ENCODE measurements at regions not wholly inside any gene's neighbourhood (a gene's known extent, or its start where the extent isn't known, plus 50 kb on each side); places are given as distances from the start of the nearest gene placed in this dataset.

DNA sequence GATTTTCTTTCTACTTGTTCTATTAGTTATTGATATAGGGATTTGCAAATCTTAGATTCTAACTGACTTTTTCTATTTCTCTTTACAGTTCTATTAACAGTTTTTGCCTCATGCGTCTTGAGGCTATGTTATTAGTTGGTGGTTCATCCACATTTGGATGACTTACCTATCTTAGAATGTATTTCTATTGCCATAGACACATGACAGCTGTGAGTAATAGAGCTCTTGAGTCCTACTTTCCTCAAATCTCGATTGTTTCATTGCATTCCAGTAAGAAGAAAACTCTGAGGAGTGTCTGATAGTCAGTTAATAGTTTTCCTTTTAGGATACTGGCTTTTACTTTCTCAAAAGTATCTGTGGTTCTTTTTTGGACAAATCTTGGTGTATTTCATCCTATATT is 241.4 kb upstream of the ZNF32 start:
- ATAC-seq: no peak
- TF ChIP-seq, protein P1, sequence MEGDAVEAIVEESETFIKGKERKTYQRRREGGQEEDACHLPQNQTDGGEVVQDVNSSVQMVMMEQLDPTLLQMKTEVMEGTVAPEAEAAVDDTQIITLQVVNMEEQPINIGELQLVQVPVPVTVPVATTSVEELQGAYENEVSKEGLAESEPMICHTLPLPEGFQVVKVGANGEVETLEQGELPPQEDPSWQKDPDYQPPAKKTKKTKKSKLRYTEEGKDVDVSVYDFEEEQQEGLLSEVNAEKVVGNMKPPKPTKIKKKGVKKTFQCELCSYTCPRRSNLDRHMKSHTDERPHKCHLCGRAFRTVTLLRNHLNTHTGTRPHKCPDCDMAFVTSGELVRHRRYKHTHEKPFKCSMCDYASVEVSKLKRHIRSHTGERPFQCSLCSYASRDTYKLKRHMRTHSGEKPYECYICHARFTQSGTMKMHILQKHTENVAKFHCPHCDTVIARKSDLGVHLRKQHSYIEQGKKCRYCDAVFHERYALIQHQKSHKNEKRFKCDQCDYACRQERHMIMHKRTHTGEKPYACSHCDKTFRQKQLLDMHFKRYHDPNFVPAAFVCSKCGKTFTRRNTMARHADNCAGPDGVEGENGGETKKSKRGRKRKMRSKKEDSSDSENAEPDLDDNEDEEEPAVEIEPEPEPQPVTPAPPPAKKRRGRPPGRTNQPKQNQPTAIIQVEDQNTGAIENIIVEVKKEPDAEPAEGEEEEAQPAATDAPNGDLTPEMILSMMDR (IDR thresholded peaks at IDR 0.05): no peak
- intact Hi-C loops (cut with DNase I): no loop called here
- Histone ChIP-seq H3K36me3 (no peaks in the 10 kb centered on the region), H3K4me3 (no peak overlapping the region), H3K27ac (no peak overlapping the region), H3K27me3 (no peaks in the 10 kb centered on the region), H3K9me3 (no peaks in the 10 kb centered on the region), H3K4me1 (no peaks in the 10 kb centered on the region)
- no peak for DNase-seq

DNA sequence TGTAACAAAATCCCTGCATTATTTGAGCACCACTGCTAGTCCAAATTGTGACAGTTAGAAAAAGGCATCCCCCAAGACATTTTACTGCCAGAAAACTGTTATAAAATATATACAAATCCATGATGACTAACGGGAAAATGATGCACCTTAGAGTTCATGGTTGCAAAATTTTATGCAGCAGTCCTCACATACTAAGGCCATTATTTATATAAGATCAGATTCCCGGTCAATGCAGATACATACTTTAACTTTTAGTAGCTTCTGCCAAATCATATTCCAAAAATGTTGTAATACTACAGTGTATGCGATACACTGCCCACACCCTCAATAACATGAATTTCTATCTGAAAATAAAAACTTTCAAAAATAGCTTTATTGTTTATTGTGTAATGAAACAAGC is 239.9 kb upstream of the ZNF32 start:
- H3K9me3 ChIP-seq: no peaks in the 10 kb centered on the region
- intact Hi-C loops (cut with DNase I): no loop called here
- no peak for ATAC-seq
- H3K36me3 ChIP-seq: no peaks in the 10 kb centered on the region
- no peaks in the 10 kb centered on the region for H3K27me3 ChIP-seq
- H3K27ac ChIP-seq: no peak overlapping the region
- TF ChIP-seq, protein P1 (IDR thresholded peaks at IDR 0.05): no peak
- H3K4me1 ChIP-seq: no peaks in the 10 kb centered on the region
- DNase-seq: no peak
- H3K4me3 ChIP-seq: no peak overlapping the region

DNA sequence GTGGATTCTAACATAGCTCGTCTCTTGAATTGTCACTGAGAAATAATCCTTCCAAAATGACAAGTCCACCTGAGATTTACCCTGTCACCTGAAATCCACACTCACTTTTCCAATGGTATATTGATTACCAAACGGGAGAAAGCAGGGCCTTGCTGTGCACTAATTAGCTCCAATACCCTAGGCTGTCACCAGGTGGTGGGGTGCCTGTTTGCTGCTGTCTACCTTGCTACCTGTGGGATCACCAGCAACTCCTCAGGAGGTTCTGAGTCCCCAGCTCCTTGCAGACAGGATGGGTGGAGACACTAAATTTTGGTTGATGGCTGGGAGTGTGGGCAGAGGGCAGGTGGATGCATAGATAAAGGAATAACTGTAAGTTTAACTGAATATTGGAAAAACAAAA is 237.2 kb upstream of the ZNF32 start:
- intact Hi-C loops (cut with DNase I): no loop called here
- Histone ChIP-seq H3K4me1 (no peaks in the 10 kb centered on the region), H3K27me3 (no peaks in the 10 kb centered on the region), H3K9me3 (no peaks in the 10 kb centered on the region), H3K27ac (no peak overlapping the region), H3K36me3 (no peaks in the 10 kb centered on the region), H3K4me3 (no peak overlapping the region)
- DNase-seq (no peak), ATAC-seq (no peak)
- TF ChIP-seq, protein P1 (IDR thresholded peaks at IDR 0.05): no peak

GRCh38 chr10:43885252-43885651 is 236.6 kb upstream of the ZNF32 start:
- H3K27ac ChIP-seq: no peak overlapping the region
- H3K9me3 ChIP-seq: no peaks in the 10 kb centered on the region
- no peaks in the 10 kb centered on the region for H3K4me1 ChIP-seq
- ATAC-seq (no peak), DNase-seq (no peak)
- no peak overlapping the region for H3K4me3 ChIP-seq
- intact Hi-C loops (cut with DNase I): no loop called here
- TF ChIP-seq, protein P1 (IDR thresholded peaks at IDR 0.05): no peak
- no peaks in the 10 kb centered on the region for H3K36me3 ChIP-seq
- no peaks in the 10 kb centered on the region for H3K27me3 ChIP-seq

GRCh38 chr10:43884501-43885105 is 235.9 kb upstream of the ZNF32 start:
- intact Hi-C loops (cut with DNase I): no loop called here
- no peak for ATAC-seq

More at GRCh38 chr10:43884501-43885105, 235.9 kb upstream of the ZNF32 start:
- TF ChIP-seq, protein P1 (IDR thresholded peaks at IDR 0.05): no peak
- no peak overlapping the region for H3K4me3 ChIP-seq
- H3K4me1 ChIP-seq: no peaks in the 10 kb centered on the region
- H3K27me3 ChIP-seq: no peaks in the 10 kb centered on the region
- H3K27ac ChIP-seq: no peak overlapping the region
- DNase-seq: no peak
- H3K36me3 ChIP-seq: no peaks in the 10 kb centered on the region
- no peaks in the 10 kb centered on the region for H3K9me3 ChIP-seq
